ENCODE measurements at regions not wholly inside any gene's neighbourhood (a gene's known extent, or its start where the extent isn't known, plus 50 kb on each side); places are given as distances from the start of the nearest gene placed in this dataset.

DNA sequence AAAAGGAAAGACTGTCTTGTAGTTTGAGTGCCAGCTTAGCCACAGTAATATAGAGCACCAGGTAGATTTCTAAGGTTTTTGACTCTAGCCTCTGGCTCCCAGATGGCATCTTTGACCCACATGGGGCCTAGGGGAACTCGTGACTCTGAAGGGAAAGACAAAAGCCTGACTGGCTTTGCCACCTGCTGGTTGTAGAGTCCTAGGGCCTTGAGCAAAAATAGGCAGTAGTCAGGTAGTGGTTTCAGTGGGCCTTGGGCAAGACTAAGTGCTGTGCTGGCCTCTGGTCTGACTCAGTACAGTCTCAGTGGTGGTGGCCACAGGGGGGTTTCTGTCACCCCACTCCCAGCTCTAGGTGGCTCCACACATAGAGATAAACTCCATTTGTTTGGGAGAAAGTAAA lies 349.4 kb downstream of the FAM181B start:
- TF ChIP-seq CTCF (IDR thresholded peaks at IDR 0.05), result no peak
- no peak for TF ChIP-seq POLR2A (IDR thresholded peaks at IDR 0.05)
